ENCODE measurements at regions not wholly inside any gene's neighbourhood (a gene's known extent, or its start where the extent isn't known, plus 50 kb on each side); places are given as distances from the start of the nearest gene placed in this dataset.
A peak's percentile ranks its signal among the peaks of the same experiment; 100 is the strongest.
"Not testable (repeated sequence)": the region's sequence is repeated elsewhere in the genome, so short reads cannot be mapped to it uniquely, and the experiment has no call there.

GRCh38 chr3:34132069-34132692 is 333.8 kb downstream of the PDCD6IP start:
- no peak for DNase-seq

DNA sequence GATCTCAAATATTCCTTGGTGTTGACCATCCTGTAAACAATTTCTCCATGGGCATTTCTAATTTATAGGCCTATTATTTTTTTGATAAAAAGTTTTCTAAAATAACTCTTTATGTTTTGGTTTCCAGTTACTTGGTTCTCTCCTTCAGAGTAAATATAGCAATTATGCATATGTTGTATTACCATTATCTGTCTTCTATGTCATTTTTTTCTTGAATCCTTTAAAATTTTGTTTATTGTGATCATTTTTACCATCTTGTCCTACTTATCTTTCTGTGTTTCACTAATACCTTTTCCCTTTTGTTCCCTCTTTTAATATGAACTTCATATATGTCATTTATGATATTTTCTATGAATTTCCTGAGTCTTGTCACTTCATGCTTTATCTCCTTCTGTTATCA is 341.1 kb downstream of the PDCD6IP start:
- DNase-seq, result no peak

DNA sequence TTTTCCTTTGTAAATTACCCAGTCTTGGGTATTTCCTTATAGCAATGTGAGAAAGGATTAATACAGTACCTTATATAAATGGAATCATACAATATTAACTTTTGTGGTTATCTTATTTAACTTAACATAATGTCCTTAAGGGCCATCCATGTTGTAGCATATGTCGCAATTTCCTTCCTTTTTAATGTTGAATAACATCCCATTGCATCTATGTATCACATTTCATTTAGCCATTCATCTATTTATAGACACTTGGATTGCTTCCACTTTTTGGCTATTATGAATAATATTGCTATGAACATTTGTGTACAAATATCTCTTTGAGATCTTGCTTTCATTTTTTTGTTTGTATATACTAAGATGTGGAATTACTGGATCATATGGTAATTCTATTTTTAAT is 342.2 kb downstream of the PDCD6IP start:
- peak in 1 of 2 experiments; percentile 4 for DNase-seq

DNA sequence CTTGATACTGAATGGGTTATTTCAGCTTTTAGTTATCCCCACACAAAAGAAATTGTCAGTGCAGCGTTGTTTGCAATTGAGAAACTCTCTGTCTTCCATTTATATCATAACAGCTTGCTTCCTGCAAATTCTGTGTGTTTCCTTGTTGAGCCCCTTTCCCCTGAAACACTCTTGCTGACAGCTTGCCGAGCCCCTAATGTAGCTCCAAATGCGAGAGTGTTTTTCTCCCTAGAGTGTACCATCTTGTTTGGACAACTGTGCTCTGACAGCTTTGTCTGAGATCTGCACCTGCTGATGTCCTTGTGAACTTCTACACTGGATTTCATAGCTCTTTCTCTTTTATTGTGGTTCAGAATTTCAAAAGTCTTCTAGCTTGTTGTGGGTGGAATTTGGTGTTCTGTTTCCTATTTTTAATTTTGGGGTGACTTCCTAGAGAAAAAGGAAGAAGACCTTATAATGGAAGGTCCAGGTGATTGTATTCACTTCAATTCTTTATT is 343.5 kb downstream of the PDCD6IP start:
- no peak for DNase-seq

- no peak for DNase-seq
Observed at GRCh38 chr3:34145796-34146195, 347.4 kb downstream of the PDCD6IP start.

- no peak for DNase-seq
Observed at GRCh38 chr3:34146596-34146995, 348.2 kb downstream of the PDCD6IP start.

DNA sequence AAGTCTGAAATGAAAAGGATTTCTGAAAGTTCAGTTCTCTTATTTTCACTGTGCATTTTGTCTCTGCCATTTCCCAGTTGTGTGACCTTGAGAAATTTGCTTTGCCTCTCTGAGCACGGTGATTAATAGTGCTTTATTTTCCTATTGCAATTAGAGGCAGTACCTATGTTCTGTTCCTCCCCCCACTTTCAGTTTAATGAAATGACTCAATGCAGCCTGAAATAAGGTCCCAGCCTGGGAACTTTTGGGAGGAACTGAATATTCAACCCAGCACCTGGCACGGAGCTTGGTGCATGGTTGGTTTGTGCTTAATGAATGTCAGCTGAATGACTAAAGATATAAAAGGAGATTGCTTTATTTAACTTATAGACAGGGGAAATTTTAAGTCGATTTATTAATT is 352.6 kb downstream of the PDCD6IP start:
- DNase-seq, result no peak

DNA sequence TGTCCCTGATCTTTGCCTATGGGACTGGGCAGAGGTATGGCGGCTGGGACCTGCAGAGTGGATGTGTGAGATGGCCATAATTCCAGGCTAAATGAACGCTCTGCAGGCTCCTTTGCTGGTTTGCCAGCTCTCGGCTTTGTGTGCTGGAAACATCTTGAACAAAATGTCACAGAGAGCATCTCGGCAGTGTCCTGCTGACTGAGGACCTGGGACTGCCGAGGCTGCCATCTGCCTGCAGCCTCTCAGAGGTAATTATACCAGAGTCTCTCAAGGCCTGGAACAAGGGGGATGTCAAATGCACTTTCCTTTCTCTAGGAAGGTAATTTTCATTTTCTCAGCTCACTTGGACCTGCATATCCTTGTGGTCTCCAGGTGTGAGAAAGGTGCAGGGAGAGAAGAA is 354.2 kb downstream of the PDCD6IP start:
- DNase-seq, result no peak

GRCh38 chr3:34155108-34155507 is 356.7 kb downstream of the PDCD6IP start:
- DNase-seq, result no peak

- no peak for DNase-seq
Observed at GRCh38 chr3:34155666-34156065, 357.2 kb downstream of the PDCD6IP start.

DNA sequence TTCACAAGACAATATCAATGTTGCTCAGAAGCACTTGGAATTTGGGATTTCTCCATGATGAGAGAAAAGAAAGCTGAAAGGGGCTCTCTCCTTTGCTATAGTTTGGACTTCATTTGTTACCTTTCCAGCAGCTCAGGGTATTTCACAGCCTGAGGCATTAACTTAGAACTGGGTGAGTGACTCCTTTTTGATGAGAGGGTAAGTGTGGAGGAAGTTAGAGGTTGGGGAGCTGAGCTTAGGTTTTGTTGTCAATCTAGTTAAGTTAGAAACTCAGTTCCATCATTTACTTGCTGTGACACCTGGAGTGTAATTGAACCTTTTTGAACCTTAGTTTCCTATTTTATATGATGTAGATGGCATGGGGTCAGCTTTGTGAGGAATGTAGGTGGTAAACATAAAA is 359.1 kb downstream of the PDCD6IP start:
- DNase-seq, result no peak

DNA sequence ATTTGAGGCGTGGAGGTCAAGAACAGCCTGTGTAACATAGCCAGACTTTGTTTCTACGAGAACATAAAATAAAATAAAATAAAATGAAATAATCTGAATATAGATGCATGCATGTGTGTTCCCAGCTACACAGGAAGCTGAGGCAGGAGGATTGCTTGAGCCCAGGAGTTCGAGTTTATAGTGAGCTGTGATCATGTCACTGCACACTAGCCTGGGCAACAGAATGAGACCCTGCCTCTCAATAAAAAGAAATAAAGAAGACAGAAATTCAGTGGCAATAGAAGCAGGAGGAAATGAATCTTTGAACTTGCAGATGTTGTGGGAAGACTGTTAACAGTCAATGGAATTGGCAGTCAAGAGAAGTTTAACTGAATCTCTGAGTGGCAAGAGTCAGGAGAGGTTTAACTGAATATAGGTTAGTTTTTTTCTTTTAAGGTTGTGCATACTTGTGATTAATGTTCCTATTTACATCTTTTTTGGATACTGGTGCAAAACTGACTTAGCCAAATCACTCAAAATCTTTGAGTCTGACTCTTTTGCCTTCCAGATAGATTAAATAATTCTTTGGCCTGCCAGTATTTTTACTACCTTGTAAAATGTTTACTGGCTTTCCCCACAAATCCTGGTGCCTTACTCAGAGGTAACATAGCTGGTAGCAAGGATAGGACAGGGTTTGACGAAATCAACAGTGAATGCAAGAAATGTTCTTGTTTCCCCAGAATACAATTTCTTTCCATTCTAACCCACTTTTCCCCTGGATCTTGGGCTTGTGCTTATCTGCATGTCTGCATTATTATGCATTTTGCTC is 361.4 kb downstream of the PDCD6IP start:
- DNase-seq, result no peak

- DNase-seq, result not testable (repeated sequence)
Observed at GRCh38 chr3:34169636-34170035, 371.2 kb downstream of the PDCD6IP start.

GRCh38 chr3:34174740-34175139 is 376.3 kb downstream of the PDCD6IP start:
- DNase-seq, result no peak

DNA sequence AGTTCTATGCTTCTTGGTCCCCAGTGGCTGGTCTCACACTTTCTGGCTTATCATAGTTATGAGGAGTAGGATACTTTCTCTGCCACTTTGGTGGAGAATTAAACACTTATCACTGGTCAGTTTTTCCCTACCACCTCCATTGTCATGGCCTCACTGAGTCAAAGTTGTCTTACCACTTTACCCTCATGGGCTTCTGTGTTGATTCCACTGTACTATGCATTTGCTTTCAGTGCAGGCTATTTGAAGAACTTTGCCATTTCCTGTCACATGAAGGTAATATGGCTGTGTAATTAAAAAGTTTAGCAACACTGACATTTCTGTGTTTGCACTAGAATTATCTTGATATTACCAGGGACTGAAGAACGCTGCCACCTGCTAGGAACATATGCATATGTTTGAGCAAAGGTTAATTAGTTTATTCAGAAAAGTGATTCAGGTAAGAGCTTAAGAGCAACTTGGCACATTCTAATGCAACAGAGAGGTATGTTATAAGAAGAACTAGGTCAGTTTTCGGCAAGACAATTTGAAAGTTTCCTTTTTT is 377.3 kb downstream of the PDCD6IP start:
- no peak for DNase-seq

- DNase-seq, result no peak
Observed at GRCh38 chr3:34176723-34177122, 378.3 kb downstream of the PDCD6IP start.

DNA sequence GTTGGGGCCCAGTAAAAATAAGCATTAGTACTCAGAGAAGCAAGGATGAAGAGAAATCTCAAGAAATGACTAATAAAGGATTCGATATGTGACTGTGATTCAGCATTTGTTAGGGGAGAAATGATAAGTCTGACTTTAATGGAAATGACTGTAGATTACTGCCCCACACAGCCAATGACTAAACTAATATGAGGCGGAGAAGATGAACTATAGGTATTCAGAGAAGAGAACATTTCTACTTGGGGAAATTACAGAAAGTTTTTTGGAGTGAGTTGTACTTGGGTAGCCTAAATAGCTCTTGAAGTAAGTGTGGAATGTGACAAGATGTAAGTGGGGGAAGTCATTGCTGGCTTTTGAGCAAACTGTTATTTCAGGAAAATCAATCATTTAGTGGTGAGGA is 380.0 kb downstream of the PDCD6IP start:
- DNase-seq, result no peak

GRCh38 chr3:34179716-34180115 is 381.3 kb downstream of the PDCD6IP start:
- no peak for DNase-seq

DNA sequence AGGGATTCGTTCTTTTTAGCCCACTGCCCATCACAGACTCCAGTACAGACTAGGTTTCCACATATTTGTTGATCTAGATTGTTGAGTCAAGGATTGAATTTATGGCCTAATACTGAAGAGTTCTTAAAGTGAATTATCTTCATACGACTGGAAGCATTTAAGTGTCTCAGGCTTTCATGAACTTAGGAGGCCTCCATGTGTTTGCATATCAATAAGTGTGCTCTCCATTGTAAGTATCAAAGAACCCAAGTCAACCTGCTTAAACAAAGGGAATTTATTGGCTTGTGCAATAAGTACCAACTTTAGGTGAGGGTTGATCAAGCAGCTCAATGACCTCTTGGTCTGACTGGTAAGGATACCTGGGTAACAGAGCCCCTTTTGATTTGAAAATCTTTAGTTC is 382.1 kb downstream of the PDCD6IP start:
- DNase-seq, result no peak

GRCh38 chr3:34183114-34183513 is 384.7 kb downstream of the PDCD6IP start:
- no peak for DNase-seq

DNA sequence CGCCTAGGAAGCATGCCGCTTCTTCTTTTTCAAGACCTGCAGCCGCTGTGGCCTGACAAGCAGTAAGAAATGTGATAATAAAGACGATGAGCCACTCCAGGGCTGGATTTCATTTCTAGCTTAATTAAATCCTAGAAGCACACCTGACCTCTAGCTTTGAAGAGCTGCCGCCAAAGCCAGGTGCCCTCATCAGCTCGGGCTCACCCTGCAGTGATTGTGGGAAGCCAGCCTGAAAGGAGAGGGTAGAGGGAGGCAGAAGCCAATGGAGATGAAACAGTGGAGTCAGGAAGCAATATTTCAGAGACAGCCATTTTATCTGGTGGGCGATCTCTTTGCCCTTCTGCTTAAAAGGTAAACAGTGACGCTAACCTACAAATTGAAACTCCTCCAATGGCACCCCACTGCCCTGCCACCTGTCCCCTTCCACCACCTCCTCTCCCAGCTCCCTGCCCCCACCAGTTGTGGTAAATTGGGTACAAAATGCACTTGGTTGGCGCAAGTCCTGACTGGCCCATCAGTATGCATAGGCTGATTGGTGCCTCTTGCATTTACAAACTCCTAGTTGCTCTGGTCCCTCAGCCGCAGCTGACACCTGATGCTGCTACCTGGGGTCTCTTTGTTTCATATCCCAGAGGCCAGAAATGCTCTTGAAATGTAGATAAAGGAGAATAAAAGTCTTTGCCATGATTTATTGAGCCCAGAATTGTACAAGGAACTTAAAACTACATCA is 385.3 kb downstream of the PDCD6IP start:
- no peak for DNase-seq

GRCh38 chr3:34185301-34185700 is 386.9 kb downstream of the PDCD6IP start:
- DNase-seq, result no peak

DNA sequence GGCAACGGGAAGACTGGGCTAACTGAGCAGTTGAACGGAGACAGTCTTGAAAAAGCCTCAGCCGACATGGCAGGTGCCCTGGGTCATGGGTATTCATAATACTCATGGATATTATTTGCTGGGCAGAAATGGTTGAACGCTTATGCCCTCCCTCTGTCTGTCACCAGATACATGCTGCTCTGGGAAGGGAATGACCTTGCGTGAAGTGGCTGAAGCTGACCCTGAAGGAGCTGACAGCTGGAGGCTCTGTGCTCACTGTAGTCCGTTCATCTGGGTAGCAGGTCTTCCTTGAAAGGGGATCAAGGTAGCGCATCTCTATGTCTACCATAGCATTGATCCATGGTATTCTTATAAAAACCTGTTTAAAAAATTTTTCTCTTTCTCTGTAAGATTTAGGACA is 390.7 kb downstream of the PDCD6IP start:
- DNase-seq, result no peak

DNA sequence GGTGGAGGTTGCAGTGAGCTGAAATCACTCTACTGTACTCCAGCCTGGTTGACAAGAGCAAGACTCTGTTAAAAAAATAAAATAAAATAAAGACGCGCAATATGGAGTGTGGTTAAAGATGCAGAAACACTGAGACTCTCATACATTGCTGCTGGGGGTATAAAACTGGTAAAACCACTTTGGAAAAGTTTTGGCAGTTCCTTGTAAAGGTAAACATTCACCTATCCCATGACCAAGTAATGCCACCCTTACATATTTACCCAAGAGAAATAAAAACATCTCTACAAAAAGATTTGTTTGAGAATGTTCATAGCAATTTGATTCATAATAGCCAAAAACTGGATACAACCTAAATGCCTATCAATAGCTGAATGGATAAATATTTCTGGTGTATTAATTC is 398.5 kb downstream of the PDCD6IP start:
- DNase-seq, result no peak

Data from AML-193 (cell line).